Uterus (tissue), 2 donors: ENCODE measurements at regions not wholly inside any gene's neighbourhood (a gene's known extent, or its start where the extent isn't known, plus 50 kb on each side); places are given as distances from the start of the nearest gene placed in this dataset.

ENCODE experiments used
- POLR2A ChIP-seq, 2 donors: fragments of 450-650 bp; IDR thresholded peaks; one replicate each; pipeline ENCODE4 v1.6.1; 2016; ENCODE audit warnings: antibody characterized with exemption in 2 of 2, mild to moderate bottlenecking in 1 of 2, moderate library complexity in 1 of 2
- TF ChIP-seq, protein P1 (sequence below), 4 experiments: fragments of 200-600 bp in 2 of 4; fragments of 450-650 bp in 2 of 4; sonication (generic) in 2 of 4; IDR thresholded peaks; one replicate each; pipeline ENCODE4 v1.5.1; 2016 to 2019; ENCODE audit warnings: antibody characterized with exemption in 4 of 4, mild to moderate bottlenecking in 2 of 4, moderate library complexity in 1 of 4

DNA sequence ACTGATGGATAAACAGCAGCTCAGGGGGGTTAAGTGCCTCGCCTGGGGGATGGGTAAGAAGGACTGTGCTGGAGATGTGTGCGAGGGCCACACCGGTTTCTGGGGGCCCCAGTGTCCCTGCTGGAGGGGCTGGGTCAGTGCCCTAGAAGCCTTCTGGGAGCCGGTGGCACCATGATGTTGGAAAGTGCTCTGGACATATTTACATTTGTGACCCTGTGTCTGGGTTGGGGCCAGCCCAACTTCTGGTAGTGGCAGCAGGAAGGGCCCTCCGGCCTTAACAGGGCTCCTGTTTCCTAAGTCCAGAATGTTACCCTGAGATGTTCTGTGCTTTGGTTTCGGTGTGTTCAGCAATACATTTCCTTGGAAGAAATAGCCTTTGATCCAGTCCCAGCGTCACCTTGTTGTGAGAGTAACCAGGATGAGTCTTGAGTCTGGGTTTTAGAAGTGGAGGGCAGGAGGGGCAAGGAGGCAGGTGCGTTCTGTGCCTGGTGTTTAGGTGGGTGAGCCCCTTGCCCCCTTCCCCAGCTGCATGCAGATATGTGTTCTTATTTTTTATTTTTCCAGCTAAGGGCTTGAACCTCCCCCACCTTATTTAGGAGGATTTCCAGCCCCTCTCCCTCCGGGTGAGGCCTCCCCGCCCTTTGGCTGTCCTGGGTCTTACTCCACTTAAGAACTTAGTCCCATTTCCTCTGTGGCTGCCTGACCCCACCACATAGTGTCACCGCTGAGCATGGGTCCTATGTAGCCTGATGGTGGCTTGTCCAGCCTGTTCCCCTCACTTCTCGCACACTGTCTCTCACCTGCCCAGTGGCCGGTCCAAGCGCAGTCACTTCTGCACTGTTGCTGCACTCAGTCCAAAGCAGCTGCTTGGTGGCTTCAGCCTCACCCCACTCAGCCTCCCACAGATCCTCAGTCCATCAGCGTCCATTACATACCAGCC is 132.7 kb upstream of the HS6ST1 start:
- TF ChIP-seq, protein P1, sequence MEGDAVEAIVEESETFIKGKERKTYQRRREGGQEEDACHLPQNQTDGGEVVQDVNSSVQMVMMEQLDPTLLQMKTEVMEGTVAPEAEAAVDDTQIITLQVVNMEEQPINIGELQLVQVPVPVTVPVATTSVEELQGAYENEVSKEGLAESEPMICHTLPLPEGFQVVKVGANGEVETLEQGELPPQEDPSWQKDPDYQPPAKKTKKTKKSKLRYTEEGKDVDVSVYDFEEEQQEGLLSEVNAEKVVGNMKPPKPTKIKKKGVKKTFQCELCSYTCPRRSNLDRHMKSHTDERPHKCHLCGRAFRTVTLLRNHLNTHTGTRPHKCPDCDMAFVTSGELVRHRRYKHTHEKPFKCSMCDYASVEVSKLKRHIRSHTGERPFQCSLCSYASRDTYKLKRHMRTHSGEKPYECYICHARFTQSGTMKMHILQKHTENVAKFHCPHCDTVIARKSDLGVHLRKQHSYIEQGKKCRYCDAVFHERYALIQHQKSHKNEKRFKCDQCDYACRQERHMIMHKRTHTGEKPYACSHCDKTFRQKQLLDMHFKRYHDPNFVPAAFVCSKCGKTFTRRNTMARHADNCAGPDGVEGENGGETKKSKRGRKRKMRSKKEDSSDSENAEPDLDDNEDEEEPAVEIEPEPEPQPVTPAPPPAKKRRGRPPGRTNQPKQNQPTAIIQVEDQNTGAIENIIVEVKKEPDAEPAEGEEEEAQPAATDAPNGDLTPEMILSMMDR (IDR thresholded peaks at IDR 0.05) = no peak
- no peak for TF ChIP-seq POLR2A (IDR thresholded peaks at IDR 0.05)
